ENCODE measurements at regions not wholly inside any gene's neighbourhood (a gene's known extent, or its start where the extent isn't known, plus 50 kb on each side); places are given as distances from the start of the nearest gene placed in this dataset.

DNA sequence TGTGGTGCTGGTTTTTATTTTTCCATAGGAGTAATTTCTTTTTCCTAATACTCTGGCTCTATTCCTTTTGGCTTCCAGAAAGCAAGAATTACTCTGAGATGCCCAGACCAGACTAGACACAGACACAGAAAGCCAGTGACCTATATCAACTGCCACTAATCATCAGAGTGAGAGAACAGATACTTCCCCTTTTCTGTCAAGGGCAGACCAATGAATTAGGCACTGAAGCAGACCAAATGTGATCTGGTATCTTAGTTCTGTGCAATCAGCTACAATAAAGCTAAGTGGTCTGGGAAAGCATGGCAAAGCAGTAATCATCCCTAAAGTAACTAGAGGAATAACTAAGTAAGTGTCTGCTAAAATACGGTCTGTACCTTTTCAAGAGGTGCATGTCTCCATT is 239.1 kb downstream of the ELAVL2 start:
- DNase-seq (ENCODE audit: low spot score), result no peak

DNA sequence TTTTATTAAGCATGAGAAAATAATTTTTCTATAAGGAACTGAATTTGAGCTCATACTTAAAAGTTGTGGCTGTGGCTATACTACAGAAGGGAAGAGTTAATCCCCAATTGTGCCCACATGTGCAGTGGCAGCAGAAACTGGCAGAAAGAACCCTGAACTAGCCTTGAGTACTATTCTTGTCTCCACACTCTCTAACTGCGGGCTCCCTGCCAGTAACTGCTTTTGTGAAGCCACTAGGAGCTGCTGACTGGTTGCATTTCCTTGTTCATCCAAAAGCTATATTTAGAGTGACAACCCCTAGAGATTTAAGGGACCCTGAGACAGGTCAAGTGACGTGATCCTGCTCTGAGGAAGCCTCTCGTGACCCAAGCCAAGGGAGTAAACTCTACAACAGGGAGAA is 238.6 kb downstream of the ELAVL2 start:
- DNase-seq (ENCODE audit: low spot score), result peak; percentile 30

DNA sequence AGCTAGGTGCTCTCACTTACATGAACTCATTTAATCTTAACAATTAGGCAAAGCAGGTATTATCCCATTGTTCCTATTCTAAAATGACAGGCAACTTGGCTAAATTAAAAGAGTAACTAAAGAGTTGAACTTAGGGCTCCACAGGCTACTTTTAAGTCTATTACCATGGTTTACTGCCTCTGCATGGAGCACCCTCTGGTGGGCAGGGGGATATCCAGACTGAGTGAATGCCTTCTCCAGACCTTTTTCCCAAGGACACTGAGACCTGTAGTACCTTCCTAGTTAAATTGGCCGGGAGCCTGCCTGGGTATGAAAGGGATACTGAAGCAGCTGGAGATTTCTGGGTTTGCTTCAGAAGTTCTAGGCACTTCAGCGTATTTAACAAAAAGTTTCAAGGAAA is 238.1 kb downstream of the ELAVL2 start:
- DNase-seq (ENCODE audit: low spot score), result no peak

DNA sequence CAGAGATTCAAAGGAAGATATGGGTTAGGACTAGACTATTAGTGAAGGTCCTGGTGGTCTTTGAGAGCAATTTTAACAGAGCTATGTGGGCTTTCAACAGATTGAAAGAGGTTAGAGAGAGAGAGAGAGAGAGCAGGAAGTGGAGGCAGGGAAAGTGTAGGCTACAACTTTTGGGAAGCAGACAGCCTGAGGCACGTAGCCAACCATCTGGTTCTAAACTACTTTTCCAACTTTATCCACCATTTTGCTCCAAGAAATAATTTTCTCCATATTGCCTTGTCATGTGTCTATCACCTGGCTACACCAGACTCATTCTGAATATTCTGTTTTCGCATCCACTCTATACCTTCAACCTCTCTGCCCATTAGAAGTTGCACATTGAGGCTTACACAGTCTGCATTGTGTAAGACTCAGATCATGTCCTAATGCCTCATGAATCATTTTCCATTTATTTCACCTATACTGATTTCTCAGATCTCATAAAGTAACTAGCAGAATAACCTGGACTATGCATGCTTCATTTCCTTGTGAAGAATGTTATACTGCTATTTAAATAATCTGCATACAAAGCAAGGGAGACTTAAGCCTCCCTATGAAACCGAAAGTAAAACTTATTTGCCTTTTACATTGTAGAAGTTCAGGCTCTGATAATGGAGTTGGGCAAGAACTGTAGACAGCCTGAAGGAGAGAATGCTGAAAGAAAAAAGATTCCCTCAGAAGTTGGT is 235.6 kb downstream of the ELAVL2 start:
- peak; percentile 32 for DNase-seq (ENCODE audit: low spot score)

DNA sequence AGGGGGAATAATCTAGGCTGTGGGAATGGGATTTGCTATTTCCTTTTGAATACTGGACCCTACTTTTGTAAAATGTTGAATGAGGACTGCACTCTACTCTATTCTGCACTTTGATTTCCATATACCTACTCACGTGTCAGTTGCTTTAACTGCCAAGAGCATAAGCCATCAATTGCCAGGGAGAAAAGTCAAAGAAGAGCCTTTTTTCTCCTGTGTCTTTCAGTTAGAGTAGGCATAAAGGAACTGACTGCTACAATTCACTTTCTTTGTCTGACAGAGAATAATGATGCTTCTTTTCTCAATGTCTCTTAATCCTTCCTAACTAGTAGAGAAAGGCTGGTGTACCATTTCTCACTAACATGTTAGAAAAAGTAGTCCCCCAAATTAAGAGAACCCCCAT is 231.6 kb downstream of the ELAVL2 start:
- no peak for DNase-seq (ENCODE audit: low spot score)

DNA sequence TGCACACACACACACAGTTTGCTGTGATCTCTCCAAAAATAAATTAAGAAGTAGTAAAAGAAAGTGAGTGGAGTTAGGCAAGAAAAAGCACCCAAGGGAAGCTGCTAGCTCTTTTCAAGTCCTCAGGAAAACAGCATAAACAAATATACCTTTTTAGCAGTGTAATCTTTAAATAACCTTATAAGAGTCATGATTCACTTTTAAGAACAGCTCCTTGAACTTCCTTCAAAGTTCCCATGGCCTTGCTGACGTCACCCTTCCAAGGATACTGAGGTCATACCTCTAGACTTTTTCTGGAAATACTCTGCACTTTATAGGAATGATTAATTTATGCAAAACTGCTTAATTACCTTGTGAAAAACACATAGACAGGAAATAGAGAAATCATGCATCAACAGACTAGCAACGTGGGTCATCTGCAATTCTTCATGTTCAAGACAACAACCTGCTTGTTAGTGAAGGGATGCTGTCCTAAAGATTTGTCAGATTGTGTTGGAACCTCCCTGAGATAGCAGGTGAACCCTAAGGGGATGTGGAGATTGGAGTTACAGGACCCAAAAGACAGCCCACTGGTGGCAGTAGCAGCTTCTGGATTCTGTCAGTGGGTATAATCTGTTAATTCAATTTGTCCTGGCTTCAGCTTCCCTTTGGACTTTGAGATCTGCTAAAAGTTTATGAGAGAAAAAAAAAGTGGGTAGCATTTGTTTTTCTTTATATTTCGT is 229.0 kb downstream of the ELAVL2 start:
- peak; percentile 51 for DNase-seq (ENCODE audit: low spot score)

DNA sequence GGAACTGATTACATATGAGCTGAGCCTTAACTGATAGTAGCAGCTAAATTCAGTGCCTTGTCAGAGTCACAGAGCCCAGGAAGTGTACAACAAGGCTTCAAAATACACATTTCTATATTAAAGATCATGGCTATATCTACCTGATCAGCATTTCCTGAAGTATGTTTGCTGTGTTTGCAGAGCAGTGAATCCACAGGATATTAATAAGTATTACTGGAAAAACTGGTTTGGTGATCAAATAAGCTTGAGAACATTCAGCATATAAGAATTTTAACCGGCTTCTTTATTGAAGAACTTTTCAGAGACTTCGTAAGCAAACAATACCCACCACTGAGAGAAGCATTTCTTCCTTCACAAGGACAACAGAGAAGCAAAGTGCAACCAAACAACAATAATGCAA is 227.0 kb downstream of the ELAVL2 start:
- DNase-seq (ENCODE audit: low spot score), result peak; percentile 68

DNA sequence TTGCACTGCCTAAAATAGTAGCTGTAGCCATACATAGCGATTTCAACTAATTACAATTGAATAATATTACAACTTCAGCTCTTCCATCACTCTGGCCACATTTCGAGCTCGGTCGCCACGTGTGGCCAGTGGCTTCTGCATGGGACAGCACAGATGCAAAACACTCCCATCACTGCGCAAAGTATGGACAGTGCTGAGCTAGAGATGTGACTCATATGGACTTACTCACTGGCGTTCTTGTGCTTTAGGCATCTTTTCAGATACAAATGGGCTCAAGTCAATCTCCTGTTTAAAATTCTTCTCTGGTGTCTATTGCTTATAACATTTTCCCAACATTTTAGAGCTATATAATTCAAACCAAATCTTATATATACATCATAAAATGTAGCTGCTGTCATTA is 222.7 kb downstream of the ELAVL2 start:
- no peak for DNase-seq (ENCODE audit: low spot score)

DNA sequence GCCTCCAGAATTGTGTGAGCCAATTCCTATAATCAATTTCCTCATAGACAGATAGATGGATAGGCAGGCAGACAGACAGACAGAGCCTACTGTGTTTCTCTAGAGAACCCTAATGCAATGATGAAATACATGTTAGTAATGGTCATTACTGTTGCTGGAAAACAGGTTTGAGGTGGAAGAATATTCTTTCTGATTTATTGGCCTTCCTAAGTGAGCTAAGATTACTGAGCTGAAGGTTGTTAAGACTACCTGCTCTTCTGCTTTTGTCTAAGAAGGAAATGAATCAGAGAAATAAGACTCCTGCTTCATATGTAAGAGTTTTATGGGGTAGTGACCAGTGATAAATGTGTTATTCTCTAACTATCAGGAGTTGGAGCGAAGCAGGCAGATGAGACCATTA is 219.9 kb downstream of the ELAVL2 start:
- DNase-seq (ENCODE audit: low spot score), result no peak

DNA sequence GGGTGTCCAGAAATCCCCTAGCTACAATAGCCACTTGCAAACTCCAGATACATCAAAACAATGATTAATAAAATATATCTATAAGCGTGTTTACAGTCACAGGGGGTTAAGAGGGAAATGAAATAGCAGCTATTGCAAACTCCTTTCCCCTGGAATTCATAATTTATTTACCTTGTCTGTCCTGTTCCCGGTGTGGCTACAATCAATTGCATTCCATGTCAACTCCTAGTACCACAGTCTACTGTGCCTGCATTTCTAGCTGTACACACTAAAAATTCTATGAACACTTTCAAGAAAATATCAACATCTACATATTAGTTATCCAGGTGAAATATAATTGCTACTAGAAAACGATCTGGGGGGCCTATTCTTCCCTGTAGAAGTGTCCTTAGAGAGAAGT is 217.6 kb downstream of the ELAVL2 start:
- no peak for DNase-seq (ENCODE audit: low spot score)

DNA sequence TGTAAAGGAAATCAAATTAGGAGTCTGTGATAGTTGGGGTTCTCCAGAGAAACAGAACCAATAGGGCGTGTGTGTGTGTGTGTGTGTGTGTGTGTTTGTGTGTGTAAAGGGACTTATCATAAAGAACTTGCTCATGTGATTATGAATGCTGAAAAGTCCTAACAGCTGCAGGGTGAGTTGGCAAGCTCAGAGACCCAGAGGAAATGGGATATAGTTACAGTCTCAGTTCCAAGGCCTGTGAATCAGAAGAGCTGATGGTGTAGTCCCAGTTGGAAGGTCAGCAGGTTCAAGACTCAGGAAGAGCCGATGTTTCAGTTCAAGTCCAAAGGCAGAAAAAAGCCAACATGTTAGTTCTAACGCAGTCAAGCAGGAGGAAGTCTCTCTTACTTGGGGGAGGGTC is 214.2 kb downstream of the ELAVL2 start:
- DNase-seq (ENCODE audit: low spot score), result no peak

DNA sequence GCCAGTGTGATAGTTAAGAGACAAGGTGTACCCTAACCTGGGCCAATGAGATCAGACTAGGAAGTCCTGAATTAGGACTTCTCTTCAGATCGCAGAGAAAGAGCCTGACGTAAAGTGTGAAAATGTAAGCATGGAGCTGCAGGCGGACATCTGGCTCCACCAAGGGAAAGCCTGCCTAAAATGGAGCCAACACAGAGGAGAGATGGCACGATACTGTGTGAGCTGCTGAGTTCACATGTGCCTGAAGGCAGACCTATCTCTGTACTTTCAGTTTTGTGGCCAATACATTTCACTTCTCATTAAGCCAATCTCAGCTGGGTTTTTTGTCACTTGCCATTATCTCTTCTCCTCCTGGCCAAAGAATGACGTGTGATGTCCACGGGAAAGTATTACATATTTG is 210.5 kb downstream of the ELAVL2 start:
- DNase-seq (ENCODE audit: low spot score), result no peak

DNA sequence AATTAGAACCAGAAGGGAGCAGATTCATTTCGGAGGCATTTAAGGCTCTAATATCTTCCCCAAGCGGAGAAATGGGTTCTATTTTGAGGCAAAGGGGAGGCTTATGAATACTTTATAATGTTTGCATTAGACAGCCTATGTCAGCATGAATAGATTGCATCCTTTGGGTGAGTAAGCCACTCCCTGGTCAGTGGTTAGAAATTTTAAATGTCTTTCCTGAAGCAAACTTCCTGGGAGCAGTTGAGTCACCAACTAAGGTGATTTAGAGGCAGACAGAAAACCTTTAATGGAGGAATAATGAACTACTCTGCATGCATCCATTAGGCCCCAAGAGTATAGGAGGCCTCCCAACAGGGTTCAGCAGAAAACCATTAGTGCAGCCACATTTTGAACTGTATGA is 204.9 kb downstream of the ELAVL2 start:
- DNase-seq (ENCODE audit: low spot score), result peak; percentile 82

DNA sequence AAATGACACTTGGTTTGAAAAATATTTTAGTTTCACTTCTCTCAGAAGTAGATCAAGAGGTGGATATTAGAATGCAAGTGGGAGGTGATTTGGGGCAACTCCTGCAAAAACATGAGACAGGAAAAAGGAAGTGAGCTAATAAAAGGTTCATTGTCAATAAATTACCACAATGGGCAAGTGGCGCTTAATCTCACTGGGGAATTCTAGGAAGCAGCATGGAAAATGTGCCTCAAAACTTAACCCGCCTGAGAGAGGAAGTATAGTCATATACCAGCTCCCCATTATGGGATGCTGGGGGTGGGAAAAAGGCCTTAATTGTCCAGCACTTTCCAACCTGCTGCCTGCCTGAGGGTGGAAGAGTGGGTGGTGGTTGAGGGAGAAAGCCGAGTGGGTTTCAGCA is 204.1 kb downstream of the ELAVL2 start:
- DNase-seq (ENCODE audit: low spot score), result peak; percentile 56

DNA sequence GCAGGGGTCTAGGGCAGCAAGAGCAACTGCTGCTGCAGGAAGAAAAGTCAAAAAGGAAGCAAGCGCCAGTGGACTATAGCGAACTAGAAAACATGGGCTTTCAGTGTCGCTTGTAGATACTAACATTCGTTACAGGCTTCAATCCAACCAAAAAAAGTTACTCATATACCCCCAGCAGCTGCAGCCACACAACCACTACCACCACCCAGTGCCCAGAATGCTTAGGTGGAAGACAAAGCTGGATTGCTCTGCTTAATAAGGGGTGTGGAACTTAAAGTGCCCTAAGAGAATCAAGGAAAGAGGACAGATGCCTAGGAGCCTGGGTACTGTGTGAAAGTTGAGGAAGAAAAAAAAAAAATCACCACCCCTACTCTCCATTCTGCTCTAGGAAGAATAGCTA is 203.6 kb downstream of the ELAVL2 start:
- no peak for DNase-seq (ENCODE audit: low spot score)

DNA sequence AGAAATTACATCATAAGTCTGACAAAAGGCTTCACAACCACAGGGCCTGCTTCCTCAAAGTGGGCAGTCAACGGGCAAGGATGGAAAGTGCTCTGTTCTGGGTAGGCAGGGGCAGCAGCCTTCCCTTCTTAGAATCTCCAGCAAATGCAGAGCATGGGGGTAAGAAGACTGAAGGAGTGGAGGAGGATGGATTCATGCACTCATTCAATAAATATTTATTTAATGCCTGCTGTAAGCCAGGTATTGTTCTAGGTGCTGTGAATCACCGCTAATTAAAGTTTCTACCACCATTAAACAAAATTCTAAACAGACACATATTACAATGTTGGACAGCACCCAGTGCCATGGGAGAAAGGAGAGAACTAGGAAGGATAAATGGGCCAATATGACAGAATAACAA is 195.6 kb downstream of the ELAVL2 start:
- DNase-seq (ENCODE audit: low spot score), result no peak

DNA sequence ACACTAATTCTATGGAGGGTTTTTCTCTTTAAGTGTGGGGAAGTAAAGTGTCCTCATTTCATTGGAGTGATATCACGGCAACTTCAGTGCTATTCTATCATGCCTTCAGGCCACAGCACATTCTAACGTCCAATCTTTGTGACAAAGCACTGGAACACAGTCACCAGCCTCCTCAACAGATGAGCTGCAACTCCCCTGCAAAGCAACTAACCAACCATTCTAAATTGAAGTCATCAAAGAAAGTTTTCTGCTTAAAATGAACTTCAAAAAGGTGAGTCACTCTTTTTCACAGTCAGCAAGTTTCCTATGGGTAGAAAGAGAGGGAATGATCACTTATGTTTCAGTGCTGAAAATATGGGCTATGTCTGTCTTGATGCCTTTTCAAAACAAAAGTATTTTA is 190.8 kb downstream of the ELAVL2 start:
- peak; percentile 77 for DNase-seq (ENCODE audit: low spot score)

DNA sequence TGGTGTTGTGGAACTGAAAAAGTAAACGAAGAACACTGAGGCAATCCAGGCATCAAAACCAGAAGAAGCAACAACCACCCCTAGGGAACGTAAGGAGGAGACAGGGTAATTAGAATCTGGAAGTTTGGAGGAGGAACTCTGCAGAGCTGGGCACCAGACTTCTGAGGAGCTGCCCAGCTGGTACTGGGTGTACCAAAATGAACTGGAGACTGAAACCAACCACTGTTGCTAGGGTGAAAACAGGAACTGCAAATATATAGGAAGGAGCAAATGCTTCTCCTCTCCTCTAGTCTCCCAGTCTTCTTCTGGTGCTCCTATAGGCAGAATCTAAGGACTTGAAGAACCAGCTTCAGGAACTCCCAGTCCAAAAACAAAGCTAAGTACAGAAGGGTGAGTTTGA is 189.8 kb downstream of the ELAVL2 start:
- DNase-seq (ENCODE audit: low spot score), result no peak

DNA sequence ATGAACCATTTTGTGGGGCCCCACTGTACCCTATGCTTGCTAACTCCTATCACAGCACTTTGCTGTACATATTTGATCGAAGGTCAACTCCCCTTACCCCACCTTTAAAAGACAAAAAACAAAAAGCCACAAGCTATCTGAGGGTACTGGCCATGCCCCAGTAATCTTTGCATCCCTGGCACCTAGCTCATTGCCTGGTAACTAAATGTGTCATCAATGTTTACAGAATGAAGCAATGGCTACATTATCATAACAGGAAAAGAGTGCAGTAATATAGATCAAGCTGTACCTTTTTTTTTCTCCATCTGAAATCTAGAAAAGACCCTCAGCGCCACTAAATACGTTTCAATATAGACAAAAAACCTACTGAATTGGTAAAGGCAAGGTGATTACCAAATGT is 188.0 kb downstream of the ELAVL2 start:
- DNase-seq (ENCODE audit: low spot score), result peak; percentile 57

DNA sequence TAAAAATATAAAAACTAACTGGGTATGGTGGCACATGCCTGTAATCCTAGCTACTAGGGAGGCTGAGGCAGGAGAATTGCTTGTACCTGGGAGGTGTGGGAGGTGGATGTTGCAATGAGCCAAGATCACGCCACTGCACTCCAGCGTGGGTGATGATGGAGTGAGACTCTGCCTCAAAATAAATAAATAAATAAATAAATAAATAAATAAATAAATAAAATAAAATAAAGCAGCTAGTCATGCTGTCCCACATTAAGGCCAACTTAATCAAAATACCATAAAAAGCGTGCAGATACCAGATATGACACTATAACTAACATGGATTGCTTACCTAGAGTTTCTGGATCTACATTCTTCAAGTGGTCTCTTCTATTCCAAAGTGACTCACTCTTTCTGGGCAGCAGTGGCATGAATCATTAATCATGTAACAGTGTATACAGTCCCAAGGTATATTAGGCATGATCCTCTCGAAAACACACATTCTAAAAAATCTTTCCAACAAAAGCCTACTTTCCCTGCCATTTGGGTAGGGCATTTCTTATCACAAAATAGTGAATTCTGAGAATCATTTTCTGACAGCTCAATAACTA is 187.1 kb downstream of the ELAVL2 start:
- peak; percentile 67 for DNase-seq (ENCODE audit: low spot score)

Measured in kidney tubule cell (primary cell).